A172 (cell line): ENCODE measurements at regions not wholly inside any gene's neighbourhood (a gene's known extent, or its start where the extent isn't known, plus 50 kb on each side); places are given as distances from the start of the nearest gene placed in this dataset.

ENCODE experiments used
- DNase-seq: peaks from one replicate; pipeline ENCODE4 v3.0.0-alpha.2; 2015; ENCODE audit warnings: low spot score

DNA sequence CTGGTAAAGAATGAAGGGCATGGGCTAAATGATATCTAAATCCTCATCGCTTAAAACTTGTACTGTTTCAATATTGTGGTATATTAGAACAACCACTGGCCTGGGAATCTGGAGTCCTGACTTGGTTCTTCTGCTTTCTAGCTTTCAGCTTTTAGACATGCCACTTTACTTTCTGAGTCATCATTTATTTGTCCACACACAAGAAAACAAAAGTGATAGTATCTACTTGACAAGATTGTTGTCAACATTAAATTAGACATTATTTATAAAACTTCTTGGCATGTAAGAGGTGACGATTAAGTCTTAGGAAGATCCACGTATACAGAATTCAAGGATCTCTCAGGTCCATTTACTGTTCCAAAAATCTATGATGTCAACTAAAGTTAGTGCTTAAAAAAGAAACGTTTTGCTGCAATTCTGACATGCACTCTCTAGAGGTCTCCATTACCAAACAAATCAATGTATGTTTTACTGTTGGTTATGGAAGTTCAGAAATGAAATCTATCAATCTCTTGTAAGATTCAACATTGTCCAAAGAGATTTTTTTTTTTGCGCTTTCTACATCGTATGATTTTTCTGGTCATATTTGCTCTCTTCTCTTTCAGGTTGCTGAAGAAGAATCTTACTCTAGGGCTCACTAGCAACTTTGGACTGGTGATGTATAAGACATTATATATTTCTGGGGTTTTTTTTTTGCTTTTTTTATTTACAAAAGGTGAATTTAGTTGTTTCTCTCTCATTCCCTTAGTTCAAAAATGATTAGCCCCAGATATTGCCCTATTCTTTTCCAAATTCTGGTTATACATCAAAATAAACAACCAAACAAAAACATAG lies 53.6 kb upstream of the DYNC1I1 start:
- peak; percentile 9 for DNase-seq

DNA sequence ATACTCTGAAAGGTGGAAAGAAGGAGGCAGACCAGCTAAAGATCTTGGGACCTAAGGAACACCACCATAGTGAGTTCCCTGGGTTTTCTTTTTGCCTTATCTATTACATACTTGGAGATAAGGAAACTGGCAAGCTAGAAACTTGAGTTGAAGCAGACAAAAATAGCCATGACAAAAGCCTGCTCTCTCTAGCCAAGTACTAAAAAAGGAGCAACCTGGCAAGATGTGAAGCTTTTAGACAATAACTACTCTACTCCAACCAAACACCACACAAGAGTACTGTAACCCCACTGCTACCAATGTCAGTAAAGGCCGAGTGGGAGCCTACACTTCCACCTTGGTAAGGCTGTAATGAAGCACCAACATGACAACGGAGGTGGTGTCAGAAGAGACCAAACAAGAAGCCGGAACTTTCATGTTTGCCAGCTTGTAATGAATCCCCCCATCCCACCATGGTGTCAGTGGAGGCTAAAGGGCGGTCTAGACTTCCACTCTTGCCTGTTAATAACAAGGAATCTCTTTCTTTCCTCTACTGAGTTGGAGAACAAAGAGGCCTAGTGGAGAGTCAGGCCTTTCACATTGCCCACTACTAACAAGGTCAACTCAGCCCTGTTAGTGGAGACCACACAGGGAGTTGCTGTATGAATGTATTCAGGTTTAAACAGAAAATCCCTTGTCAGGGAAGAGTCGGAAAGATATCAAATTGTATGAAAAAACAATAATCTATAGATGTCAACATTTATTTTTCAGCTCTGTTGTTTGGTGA lies 55.8 kb upstream of the DYNC1I1 start:
- no peak for DNase-seq

DNA sequence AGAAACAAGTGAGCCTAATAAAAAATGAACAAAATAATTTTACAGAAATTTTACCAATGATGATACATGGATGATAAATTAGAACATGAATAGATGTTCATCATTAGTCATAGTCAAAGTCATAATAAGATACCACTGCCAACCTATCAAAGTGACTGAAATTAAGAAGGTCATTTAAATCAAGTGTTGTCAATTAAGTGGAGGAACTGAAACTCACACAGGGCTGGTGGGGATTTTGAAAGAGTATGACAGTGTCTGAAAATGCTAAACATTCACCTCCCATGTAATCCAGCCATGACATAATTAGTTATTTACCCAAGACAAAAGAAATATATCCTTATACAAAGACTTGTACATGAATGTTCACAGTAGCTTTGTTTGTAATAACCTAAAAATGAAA lies 57.1 kb upstream of the DYNC1I1 start:
- no peak for DNase-seq

DNA sequence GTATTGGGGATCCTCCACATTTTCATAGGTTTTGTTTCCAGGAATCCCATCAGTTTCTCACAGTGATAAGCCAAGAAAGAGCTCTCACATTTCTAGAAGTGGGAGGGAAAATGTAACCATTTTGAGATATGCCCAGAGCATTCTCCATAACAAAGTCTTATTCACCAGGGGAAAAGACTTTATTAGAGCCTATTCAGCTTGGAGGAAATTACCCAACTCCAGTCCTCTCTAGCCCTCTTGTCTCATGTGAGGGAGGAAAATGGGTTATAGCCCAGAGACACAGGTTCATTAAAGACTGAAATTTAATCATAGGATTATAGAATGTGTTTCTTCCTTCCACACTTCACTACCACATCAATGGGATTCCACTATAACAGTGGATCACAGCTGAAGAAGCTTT lies 61.6 kb upstream of the DYNC1I1 start:
- no peak for DNase-seq

DNA sequence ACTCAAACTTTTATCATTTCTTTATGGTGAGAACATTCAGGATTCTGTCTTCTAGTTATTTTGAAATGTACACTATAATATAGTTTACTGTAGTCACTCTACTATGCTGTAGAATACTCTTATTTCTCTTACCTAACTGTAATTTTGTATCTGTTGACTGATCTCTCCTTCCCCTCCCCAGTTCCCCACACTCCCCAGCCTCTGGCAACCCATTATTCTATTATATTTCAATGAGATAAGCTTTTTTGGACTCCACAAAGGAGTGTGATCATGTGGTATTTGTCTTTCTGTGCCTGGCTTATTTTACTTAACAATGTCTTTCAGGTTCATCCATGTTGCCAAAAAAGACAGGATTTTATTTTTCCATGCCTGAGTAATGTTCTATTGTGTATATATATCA lies 71.4 kb upstream of the DYNC1I1 start:
- no peak for DNase-seq

DNA sequence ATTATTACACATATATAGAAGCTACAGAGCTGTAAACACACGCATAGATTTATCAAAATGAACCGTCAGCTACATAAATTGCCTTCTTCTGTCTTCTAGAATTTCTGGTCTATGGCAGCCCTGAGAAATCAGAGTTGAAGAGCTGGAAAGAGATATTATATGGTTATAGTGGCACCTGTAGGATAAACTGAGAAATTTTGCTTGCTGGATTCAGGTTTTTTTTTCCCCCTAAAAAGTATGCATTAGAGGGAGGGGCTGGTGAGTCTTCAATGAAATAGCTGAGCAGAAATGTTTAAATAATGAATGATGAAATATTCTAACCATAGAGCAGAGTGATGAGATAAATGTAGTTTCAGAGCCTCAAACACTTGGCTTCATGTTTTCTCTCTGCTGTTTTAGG lies 78.0 kb upstream of the DYNC1I1 start:
- DNase-seq: no peak

DNA sequence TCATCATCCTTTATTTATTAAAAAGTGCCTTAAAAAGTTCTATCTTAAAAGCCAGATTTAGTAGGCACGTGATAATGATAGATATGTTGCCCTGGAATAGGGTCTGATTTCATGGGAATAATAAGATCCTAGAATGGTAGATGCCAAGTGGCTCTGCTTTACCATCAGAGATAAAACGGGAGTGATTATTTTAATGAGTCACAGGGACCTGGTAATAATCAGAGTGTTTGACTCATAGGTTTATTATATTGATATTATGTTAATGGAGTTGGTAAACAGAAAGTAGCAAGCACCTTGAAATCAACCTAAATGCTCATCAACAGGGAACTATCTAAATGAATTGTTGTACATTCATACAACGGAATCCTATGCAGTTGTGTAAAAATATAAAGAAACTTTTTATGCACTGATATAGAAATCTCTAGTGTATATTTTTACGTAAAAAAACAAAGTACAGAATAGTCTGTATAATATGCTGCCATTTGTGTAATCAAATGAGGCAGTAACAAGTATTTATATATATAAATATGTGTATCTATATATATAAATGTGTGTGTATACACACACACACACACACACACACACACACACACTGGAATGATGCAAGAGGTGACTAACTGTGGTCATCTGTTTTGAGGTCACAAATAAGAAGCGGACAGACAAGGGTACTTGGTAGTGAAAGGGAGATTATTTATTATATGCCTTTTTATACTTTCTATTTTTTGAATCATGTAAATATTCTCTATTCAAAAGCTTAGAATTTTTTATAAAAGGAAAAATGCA lies 78.6 kb upstream of the DYNC1I1 start:
- no peak for DNase-seq

DNA sequence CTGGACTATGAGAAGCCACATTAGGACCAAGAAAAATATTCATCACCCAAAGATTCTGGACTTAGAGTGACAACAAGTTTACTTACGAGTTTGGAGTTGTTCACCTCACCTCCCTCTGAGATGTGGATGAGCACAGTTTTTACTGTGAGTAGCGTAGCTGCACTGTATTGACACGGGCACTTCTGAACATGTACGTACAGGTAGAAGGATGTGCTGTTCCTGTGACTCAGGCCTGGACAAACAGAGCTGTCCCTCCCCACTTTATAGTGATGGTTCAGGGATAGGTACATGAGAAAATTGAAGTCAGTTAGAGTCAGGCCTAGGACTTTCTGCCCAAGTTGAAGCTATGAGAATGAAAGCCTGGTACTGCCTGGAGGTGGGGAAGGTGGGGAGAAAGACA lies 80.9 kb upstream of the DYNC1I1 start:
- no peak for DNase-seq

DNA sequence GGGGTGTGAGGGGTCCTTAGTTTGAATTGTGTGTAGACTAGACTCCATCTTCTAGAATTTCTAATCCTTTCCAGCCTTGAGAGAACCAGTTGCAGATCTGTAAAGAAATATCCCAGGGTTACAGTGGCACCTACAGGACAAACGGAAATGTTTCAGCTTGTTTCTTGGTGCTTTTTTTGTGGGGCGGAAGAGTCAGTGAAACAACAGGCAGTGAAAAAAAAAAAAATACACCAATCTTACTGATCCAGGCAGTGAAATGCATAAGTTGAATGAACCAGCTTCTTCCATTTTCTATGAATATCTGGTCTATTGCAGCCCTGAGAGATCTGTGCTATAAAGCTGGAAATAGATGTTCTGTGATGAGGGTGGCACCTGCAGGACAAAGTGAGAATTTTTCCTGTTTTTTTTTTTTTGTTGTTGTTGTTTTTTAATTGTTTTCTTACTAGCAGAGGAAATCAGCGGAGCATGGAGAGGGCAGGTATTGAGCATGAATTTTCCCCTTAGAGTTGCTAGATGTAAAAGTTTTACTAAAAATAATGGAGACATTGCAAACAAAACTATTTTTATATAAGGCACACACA lies 81.9 kb upstream of the DYNC1I1 start:
- peak; percentile 59 for DNase-seq

DNA sequence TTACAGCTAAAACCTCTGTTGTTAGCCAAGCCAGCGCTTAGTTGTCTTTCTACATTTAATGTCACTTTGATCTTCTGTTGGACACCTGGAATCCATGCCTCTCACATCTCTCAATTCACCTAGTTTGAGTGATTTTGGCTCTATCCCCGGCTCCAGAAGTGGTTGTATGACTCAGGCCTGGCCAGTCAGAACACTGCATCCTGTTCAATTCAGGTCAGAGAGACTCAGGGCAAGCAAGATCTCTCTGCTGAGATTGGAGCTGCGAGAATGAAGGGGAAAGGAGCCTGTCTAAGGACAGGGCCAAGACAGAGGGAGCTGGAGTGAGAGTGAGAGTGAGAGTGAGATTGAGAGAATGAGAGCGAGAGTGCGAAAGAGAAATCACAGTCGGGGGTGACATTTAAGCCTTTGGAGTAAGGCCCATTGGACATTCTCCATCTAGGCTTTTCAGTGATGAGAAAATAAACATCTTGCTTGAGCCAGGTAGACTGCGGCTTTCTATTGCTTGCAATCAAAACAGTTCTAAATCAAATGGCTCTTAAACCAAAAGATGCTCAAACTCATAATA lies 83.3 kb upstream of the DYNC1I1 start:
- DNase-seq: peak; percentile 8

DNA sequence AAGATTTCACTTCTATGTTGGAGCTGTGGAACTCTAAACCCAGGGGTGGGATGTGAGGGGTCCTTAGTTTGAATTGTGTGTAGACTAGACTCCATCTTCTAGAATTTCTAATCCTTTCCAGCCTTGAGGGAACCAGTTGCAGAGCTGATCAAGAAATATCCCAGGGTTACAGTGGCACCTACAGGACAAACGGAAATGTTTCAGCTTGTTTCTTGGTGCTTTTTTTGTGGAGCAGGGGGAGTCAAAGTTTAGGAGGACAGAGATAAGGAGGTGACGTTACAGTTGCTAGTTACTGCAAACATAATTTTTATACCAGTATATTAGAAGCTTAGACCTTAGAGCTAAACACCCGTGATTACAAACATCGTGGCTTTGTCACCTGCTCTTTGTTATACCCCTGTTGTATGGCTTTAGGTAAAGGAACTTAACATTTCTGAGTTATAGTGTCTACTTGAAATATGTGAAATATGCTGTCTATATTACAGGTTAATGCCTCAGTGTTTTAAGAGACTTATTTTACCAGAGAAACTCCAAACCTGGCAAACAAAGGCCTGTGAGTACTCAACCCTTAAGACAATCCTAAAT lies 84.5 kb upstream of the DYNC1I1 start:
- DNase-seq: peak; percentile 29

DNA sequence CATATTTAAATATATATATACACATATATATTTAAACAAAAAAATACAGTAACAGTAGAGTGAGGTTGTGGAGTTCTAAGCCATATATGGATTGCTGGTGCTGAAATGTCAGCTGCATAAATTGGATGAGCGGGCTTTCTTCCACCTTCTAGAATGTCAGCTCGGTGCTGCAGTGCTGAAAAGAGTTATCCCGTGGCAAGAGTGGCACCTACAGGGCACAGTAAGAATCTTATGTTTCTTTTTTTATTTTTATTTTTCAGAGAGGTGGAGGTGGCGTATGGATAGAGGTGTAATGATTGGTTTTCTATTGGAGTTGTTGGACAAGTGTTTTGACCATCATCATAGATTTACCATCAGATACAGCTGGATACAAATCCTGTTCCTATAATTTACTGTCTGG lies 86.2 kb upstream of the DYNC1I1 start:
- DNase-seq: peak; percentile 46

DNA sequence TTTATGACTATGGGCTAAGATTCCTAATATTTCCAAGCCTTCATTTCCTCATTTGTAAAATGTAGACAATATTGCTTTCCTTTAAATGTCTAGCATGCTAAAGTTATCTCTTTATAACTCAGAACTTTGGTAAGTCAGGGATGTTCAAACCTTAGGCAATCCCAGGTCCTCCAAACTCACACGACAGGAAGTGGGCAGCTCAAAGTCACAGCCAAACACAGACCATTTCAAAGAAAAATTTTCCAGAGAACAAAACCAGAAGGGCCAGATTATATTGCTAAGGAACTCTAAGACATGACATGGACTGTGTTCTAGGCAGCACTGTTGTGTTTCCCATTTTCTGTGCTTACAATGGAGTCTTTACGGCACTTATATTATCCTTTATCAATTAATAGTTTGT lies 87.8 kb upstream of the DYNC1I1 start:
- DNase-seq: no peak

DNA sequence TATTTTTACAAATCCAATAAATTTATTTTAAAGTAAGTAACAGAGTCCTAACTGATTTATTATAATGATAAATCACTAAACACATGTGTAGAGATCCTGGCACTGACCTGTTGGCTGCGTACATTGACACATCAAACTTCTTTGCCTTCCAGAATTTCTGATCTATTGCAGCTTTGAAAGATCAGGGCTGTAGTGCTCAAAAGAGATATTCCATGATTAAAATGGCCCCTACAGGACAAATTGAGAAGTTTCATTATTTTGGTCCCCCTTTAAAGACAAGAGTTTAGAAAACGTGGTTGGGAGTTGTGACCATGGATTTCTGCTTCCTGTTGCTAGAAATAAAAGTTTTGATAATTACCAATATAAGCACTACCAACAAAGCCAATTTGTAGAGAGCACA lies 87.7 kb upstream of the PDK4 start:
- DNase-seq: peak; percentile 49

DNA sequence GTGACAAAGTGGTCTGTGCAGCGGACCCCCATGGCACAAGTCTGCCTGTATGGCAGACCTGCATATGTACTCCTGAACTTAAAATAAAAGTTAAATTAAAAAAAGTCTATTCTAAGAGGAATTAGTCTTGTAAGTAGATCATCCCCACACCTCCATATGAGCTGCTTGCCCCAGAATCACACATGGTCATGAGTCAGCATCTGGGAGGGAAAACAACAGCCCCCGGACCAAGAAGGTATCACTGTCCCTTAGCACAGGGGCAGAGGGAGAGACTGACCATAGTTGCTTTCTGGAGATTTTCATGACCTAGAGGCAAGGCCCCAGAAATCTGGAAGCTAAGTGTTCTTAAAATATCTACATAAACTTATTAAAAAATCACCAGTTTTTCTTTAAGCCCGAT lies 86.6 kb upstream of the PDK4 start:
- no peak for DNase-seq

DNA sequence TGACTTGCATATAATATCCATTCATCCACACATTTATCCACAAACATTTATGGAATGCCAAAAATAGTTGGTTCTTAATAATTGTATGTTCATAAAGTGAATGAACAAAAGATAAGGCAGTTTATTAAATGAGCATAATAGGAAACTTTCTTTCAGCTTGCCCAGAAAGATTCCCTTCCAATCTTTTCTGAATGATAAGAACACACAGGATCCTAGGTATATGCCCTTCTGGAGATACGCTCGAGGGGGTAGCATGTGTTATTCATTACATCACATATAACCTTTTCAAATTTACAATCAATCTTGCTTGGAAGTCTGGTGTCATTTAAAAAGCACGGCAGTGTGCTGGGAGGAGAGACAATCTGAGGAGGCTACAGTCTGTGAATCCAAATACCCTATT lies 80.4 kb upstream of the PDK4 start:
- no peak for DNase-seq

DNA sequence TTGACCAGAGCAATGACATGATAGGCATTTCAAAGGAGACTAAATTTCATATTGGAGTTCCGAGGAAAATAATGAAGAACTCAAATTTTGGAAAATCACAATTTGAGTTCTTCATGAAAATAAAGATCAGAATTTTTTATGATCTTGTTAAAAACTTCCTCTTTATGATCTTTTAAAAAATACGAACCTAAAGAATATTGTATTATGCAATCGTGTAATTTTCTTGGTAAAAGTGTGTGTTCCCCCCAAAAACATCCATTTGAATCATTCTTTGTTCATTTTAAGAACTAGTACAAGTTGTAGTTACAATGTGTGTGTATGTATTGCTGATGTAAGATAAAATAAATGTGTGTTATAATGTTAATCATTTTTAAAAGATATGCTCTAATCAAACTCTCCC lies 79.3 kb upstream of the PDK4 start:
- DNase-seq: no peak

DNA sequence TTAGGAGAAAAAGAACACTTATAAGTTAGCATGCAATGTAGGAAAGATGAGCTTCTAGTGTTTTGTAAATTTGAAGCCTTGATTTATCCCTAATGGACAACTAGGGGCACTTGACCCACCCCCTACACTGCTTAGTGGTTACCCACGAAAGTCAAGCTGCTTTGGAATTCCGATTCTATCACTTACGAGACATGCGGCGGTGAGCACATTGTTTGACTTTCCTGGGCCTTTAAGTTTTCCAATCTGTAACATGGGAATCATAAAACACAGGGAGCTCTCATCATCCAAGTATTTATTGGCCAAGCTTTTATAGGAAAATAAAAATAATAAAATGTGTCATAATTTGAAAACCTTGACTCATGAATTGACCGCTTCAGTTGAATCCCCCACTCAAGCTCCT lies 78.7 kb upstream of the PDK4 start:
- no peak for DNase-seq

DNA sequence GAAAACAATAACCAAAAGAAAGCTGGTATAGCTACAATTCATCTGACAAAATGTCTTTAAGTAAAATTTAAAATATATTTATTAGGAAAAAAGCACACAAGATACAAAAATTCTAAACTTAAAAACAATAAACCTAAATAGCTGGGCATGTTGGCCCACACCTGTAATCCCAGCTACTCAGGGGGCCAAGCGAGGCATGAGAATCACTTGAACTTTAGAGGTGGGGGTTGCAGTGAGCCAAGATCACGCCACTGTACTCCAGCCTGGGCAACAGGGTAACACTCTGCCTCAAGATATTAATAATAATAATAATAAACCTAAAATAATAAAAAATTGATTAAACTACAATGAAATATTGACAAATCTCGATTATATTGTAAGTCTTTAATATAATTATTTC lies 77.8 kb upstream of the PDK4 start:
- no peak for DNase-seq

DNA sequence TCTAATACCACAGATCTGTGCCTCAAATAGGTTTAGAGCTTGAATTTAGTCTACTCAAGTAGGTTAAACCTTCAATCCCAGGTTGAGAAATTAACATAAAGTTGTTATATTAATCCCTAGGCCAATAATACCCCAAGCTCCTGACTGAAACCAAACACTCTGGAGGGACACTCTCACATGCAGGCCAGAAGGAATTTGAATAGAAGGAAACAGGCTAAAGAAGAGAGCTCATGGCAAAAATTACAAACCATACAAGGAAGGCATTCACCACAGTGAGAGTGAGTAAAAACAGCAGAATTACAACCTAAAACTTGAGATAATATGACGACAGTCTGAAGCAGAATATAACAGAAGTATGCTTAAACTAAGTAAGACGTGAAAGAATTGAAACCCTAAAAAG lies 76.1 kb upstream of the PDK4 start:
- no peak for DNase-seq

DNA sequence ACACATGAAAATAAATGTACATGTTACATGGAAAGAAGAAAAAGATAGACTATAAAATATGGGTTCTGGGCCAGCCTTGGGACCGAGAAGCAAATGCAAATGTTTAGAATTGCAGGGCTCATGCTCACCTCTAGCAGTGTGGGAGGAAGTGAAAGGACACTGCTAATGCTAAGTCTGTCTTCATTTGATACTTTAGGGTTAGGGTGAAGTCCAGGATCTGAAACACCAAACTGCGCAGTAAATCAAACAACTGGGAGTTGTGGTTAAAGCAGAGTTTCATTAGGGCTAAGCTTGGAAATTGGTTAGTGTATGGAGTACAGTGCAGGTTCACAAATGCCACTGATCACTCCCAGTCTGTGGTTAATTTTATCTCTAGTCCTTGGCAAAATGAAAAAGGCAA lies 73.2 kb upstream of the PDK4 start:
- DNase-seq: no peak
